H9 (cell line): ENCODE measurements at regions not wholly inside any gene's neighbourhood (a gene's known extent, or its start where the extent isn't known, plus 50 kb on each side); places are given as distances from the start of the nearest gene placed in this dataset.

ENCODE experiments used
- DNase-seq: peaks from one replicate; pipeline ENCODE4 v3.0.0-alpha.2; 2017
- H2AFZ ChIP-seq: one replicate; pipeline ENCODE4 v1.6.1; 2013; ENCODE audit warnings: mild to moderate bottlenecking, low read length, control low read depth, moderate library complexity
- H2AK5ac ChIP-seq: 2 replicates; pipeline ENCODE4 v1.6.1; 2013; ENCODE audit warnings: low read length, control low read depth, mixed read lengths; ENCODE audit not compliant: insufficient read length
- H2BK120ac ChIP-seq: one replicate; pipeline ENCODE4 v1.6.1; 2013; ENCODE audit warnings: low read depth, mild to moderate bottlenecking, low read length, control low read depth, inconsistent platforms; ENCODE audit not compliant: poor library complexity, severe bottlenecking
- H2BK12ac ChIP-seq: 2 replicates; pipeline ENCODE4 v1.6.1; 2013; ENCODE audit warnings: low read length, control low read depth, mixed read lengths, low read depth; ENCODE audit not compliant: insufficient read length
- H2BK15ac ChIP-seq: 2 replicates; pipeline ENCODE4 v1.6.1; 2013; ENCODE audit warnings: low read depth, low read length, control low read depth
- H2BK20ac ChIP-seq: one replicate; pipeline ENCODE4 v1.6.1; 2013; ENCODE audit warnings: low read depth, mild to moderate bottlenecking, low read length, control low read depth, inconsistent platforms; ENCODE audit not compliant: poor library complexity, severe bottlenecking
- H2BK5ac ChIP-seq: 2 replicates; pipeline ENCODE4 v1.6.1; 2013; ENCODE audit warnings: low read length, control low read depth, mixed read lengths; ENCODE audit not compliant: insufficient read length
- H3K14ac ChIP-seq: 2 replicates; pipeline ENCODE4 v1.6.1; 2013; ENCODE audit warnings: low read length, control low read depth; ENCODE audit not compliant: insufficient read depth
- H3K18ac ChIP-seq: 2 replicates; pipeline ENCODE4 v1.6.1; 2013; ENCODE audit warnings: low read depth, mild to moderate bottlenecking, mixed read lengths, low read length, control low read depth; ENCODE audit not compliant: insufficient read length
- H3K23ac ChIP-seq: 2 replicates; pipeline ENCODE4 v1.6.1; 2013; ENCODE audit warnings: low read length, control low read depth, mixed read lengths, low read depth; ENCODE audit not compliant: insufficient read length
- H3K23me2 ChIP-seq: 2 replicates; pipeline ENCODE4 v1.6.1; 2013; ENCODE audit warnings: low read depth, mild to moderate bottlenecking, mixed read lengths, low read length, control low read depth; ENCODE audit not compliant: insufficient read length, poor library complexity, severe bottlenecking
- H3K27ac ChIP-seq: 2 replicates; pipeline ENCODE4 v1.5.1; 2013; ENCODE audit warnings: low read length, control low read depth, mixed read lengths, low read depth; ENCODE audit not compliant: insufficient read length
- H3K27me3 ChIP-seq: 2 replicates; pipeline ENCODE4 v1.6.1; 2013; ENCODE audit warnings: low read length, control low read depth, inconsistent platforms; ENCODE audit not compliant: insufficient read depth
- H3K4ac ChIP-seq: 2 replicates; pipeline ENCODE4 v1.6.1; 2013; ENCODE audit warnings: low read depth, mild to moderate bottlenecking, control low read depth, inconsistent platforms, low read length, moderate library complexity
- H3K4me1 ChIP-seq: 2 replicates; pipeline ENCODE4 v1.6.1; 2013; ENCODE audit warnings: low read length, control low read depth, inconsistent platforms; ENCODE audit not compliant: insufficient read depth
- H3K4me2 ChIP-seq: 2 replicates; pipeline ENCODE4 v1.6.1; 2013; ENCODE audit warnings: low read length, control low read depth, mixed read lengths; ENCODE audit not compliant: insufficient read length, insufficient read depth
- H3K56ac ChIP-seq: 2 replicates; pipeline ENCODE4 v1.6.1; 2013; ENCODE audit warnings: low read depth, mild to moderate bottlenecking, mixed read lengths, low read length, control low read depth; ENCODE audit not compliant: insufficient read length
- H3K79me1 ChIP-seq: 2 replicates; pipeline ENCODE4 v1.6.1; 2013; ENCODE audit warnings: low read depth, mild to moderate bottlenecking, moderate library complexity, low read length, control low read depth, inconsistent platforms; ENCODE audit not compliant: insufficient read depth, poor library complexity, severe bottlenecking
- H3K79me2 ChIP-seq: 2 replicates; pipeline ENCODE4 v1.6.1; 2013; ENCODE audit warnings: low read length, control low read depth, inconsistent platforms; ENCODE audit not compliant: insufficient read depth
- H3K9ac ChIP-seq: 2 replicates; pipeline ENCODE4 v1.6.1; 2013; ENCODE audit warnings: low read length, control low read depth, mixed read lengths; ENCODE audit not compliant: insufficient read length; ENCODE audit errors: extremely low read depth
- H3K9me3 ChIP-seq: one replicate; pipeline ENCODE4 v1.6.1; 2013; ENCODE audit warnings: low read depth, low read length, inconsistent platforms; ENCODE audit not compliant: control insufficient read depth
- H3T11ph ChIP-seq: one replicate; pipeline ENCODE4 v1.6.1; 2013; ENCODE audit warnings: mild to moderate bottlenecking, low read length, control low read depth, inconsistent platforms
- H4K20me1 ChIP-seq: one replicate; pipeline ENCODE4 v1.6.1; 2013; ENCODE audit not compliant: control insufficient read depth, insufficient read length, insufficient read depth
- H4K5ac ChIP-seq: 2 replicates; pipeline ENCODE4 v1.6.1; 2013; ENCODE audit warnings: low read depth, mild to moderate bottlenecking, mixed read lengths, low read length, control low read depth; ENCODE audit not compliant: insufficient read length
- H4K8ac ChIP-seq: replicated peaks from 2 replicates; pipeline ENCODE4 v1.6.1; 2013; ENCODE audit warnings: low read length, control low read depth, mixed read lengths, low read depth; ENCODE audit not compliant: insufficient read length
- H4K91ac ChIP-seq: 2 replicates; pipeline ENCODE4 v1.6.1; 2013; ENCODE audit warnings: low read depth, mild to moderate bottlenecking, moderate library complexity, mixed read lengths, low read length, control low read depth; ENCODE audit not compliant: insufficient read length
- H3K27ac Mint-ChIP-seq, 3 experiments: 2 replicates in 2 of 3; 3 replicates in 1 of 3; pipeline ENCODE4 v1.8.0; 2020 to 2021; ENCODE audit warnings: mixed read lengths in 3 of 3, mild to moderate bottlenecking in 1 of 3, moderate library complexity in 1 of 3
- H3K27me3 Mint-ChIP-seq: 2 replicates; pipeline ENCODE4 v1.8.0; 2021; ENCODE audit warnings: low read depth, mild to moderate bottlenecking, moderate library complexity, mixed read lengths
- H3K36me3 Mint-ChIP-seq, 3 experiments: 2 replicates in 2 of 3; 3 replicates in 1 of 3; pipeline ENCODE4 v1.8.0; 2020 to 2021; ENCODE audit warnings: low read depth in 3 of 3, mixed read lengths in 3 of 3; ENCODE audit not compliant: insufficient read depth in 1 of 3
- H3K4me1 Mint-ChIP-seq, 2 experiments: 2 replicates each; pipeline ENCODE4 v1.8.0; 2020; ENCODE audit warnings: mixed read lengths in 2 of 2
- H3K4me3 Mint-ChIP-seq, 2 experiments: 2 replicates in 1 of 2; 3 replicates in 1 of 2; pipeline ENCODE4 v1.8.0; 2020 to 2021; ENCODE audit warnings: mild to moderate bottlenecking in 2 of 2, mixed read lengths in 2 of 2, moderate library complexity in 1 of 2
- H3K9me3 Mint-ChIP-seq, 2 experiments: 2 replicates in 1 of 2; 3 replicates in 1 of 2; pipeline ENCODE4 v1.8.0; 2020; ENCODE audit warnings: mild to moderate bottlenecking in 2 of 2, mixed read lengths in 2 of 2, moderate library complexity in 1 of 2
- WGBS: extraction: QIAGEN DNeasy Blood & Tissue Kit; methylation state at CpG from one replicate; pipeline ENCODE4 v1.1.7; 2013; ENCODE audit warnings: missing lambda C conversion rate, low lambda C conversion rate, mixed read lengths; ENCODE audit not compliant: insufficient read length; ENCODE audit errors: extremely low coverage; 5-methylcytosine and 5-hydroxymethylcytosine counted together
- TF ChIP-seq, protein P1 (sequence below): fragments of 200-600 bp; sonication (generic); conservative IDR thresholded peaks from 3 replicates; pipeline ENCODE4 v1.8.0; 2021; ENCODE audit warnings: antibody characterized with exemption, mild to moderate bottlenecking

DNA sequence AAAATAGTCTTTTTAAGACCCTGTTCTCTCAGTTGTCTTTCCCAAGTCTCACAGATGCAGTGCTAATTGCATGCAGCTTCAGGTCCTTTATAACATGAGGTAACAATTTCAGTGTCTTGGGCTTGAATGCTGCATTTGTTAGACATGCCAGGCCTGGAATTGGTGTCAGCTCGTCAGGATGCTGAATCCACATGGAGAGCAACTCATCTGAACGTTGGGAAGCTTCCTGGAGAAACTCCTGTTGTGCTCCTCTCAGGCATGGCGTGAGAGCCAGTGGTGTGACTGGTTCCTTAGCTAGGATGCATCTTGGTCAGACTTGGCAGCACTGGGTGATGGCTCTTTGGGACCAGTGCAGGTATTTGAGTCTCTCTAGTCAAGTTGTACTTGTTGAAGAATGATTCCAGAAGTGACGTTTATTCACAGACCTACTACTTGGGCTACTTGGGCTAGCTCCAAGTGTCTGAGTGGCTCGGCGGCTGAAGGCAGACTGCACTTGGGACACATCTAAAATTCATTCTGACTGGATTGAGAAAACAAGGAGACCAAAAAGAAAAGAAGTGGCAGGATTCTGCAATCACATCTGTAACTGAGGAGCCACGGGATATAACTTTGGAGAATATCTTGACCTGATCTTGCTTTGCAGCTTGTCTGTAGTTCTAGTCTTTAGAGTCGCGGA is 134.8 kb upstream of the ARHGAP5 start:
- H3K79me2 ChIP-seq: no peaks in the 10 kb centered on the region
- WGBS: no CpG with 5 or more reads among the region's 9 CpGs
- H2BK15ac ChIP-seq: no peak overlapping the region
- no peak overlapping the region for H4K91ac ChIP-seq
- peaks cover 11 to 14% of the 10 kb centered on the region in 2 experiments for H3K4me1 Mint-ChIP-seq
- H2BK120ac ChIP-seq: no peak overlapping the region
- no peaks in the 10 kb centered on the region for H3K9me3 ChIP-seq
- no peak overlapping the region for H3K14ac ChIP-seq
- H3K27ac Mint-ChIP-seq: no peak overlapping the region
- no peak overlapping the region for H3K18ac ChIP-seq
- no peak overlapping the region for H3K23ac ChIP-seq
- no peaks in the 10 kb centered on the region for H4K20me1 ChIP-seq
- no peaks in the 10 kb centered on the region for H3K23me2 ChIP-seq
- no peaks in the 10 kb centered on the region for H3K36me3 Mint-ChIP-seq
- H3T11ph ChIP-seq: no peak overlapping the region
- no peaks in the 10 kb centered on the region for H3K27me3 ChIP-seq
- H3K79me1 ChIP-seq: no peaks in the 10 kb centered on the region
- H3K4me2 ChIP-seq: no peak overlapping the region
- H3K4ac ChIP-seq: no peak overlapping the region
- H3K56ac ChIP-seq: no peak overlapping the region
- no peak overlapping the region for H3K9ac ChIP-seq
- peaks cover 5% of the 10 kb centered on the region for H3K27me3 Mint-ChIP-seq
- TF ChIP-seq, protein P1, sequence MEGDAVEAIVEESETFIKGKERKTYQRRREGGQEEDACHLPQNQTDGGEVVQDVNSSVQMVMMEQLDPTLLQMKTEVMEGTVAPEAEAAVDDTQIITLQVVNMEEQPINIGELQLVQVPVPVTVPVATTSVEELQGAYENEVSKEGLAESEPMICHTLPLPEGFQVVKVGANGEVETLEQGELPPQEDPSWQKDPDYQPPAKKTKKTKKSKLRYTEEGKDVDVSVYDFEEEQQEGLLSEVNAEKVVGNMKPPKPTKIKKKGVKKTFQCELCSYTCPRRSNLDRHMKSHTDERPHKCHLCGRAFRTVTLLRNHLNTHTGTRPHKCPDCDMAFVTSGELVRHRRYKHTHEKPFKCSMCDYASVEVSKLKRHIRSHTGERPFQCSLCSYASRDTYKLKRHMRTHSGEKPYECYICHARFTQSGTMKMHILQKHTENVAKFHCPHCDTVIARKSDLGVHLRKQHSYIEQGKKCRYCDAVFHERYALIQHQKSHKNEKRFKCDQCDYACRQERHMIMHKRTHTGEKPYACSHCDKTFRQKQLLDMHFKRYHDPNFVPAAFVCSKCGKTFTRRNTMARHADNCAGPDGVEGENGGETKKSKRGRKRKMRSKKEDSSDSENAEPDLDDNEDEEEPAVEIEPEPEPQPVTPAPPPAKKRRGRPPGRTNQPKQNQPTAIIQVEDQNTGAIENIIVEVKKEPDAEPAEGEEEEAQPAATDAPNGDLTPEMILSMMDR: no peak
- no peak overlapping the region for H4K8ac ChIP-seq
- H3K27ac ChIP-seq: no peak overlapping the region
- H3K4me1 ChIP-seq: peaks cover 5% of the 10 kb centered on the region; the same call in 1 of the 2 replicates
- no peak overlapping the region for H4K5ac ChIP-seq
- H3K4me3 Mint-ChIP-seq: no peak overlapping the region
- H2BK12ac ChIP-seq: no peak overlapping the region
- H2BK20ac ChIP-seq: no peak overlapping the region
- no peak overlapping the region for H2AFZ ChIP-seq
- H2AK5ac ChIP-seq: no peak overlapping the region
- no peak overlapping the region for H2BK5ac ChIP-seq
- no peak for DNase-seq
- no peaks in the 10 kb centered on the region for H3K9me3 Mint-ChIP-seq
